ENCODE measurements at regions not wholly inside any gene's neighbourhood (a gene's known extent, or its start where the extent isn't known, plus 50 kb on each side); places are given as distances from the start of the nearest gene placed in this dataset.
"Not testable (repeated sequence)": the region's sequence is repeated elsewhere in the genome, so short reads cannot be mapped to it uniquely, and the experiment has no call there.

DNA sequence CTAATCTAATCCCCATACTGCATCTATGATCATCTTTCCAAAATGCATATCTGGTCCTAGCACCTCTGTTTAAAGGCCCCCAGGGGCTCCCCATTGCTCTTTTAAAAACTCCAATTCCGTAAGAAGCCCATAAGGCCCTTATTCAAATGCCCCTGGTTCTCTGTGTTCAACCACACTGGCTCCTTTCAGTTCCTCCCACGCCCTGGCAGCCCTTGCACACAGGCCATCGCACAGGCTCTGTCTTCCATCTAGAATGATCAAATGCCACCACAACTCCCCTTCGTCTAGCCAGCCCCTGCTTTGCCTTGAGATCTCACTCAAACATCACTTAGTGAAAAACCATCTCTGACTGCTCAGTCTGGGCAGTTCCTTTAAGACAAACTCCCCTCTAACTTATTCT is 112.9 kb upstream of the LYZL2 start:
- TF ChIP-seq, protein P1, sequence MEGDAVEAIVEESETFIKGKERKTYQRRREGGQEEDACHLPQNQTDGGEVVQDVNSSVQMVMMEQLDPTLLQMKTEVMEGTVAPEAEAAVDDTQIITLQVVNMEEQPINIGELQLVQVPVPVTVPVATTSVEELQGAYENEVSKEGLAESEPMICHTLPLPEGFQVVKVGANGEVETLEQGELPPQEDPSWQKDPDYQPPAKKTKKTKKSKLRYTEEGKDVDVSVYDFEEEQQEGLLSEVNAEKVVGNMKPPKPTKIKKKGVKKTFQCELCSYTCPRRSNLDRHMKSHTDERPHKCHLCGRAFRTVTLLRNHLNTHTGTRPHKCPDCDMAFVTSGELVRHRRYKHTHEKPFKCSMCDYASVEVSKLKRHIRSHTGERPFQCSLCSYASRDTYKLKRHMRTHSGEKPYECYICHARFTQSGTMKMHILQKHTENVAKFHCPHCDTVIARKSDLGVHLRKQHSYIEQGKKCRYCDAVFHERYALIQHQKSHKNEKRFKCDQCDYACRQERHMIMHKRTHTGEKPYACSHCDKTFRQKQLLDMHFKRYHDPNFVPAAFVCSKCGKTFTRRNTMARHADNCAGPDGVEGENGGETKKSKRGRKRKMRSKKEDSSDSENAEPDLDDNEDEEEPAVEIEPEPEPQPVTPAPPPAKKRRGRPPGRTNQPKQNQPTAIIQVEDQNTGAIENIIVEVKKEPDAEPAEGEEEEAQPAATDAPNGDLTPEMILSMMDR (IDR thresholded peaks at IDR 0.05; ENCODE audit: unreplicated experiment) = no peak
- no peaks in the 10 kb centered on the region for H3K36me3 Mint-ChIP-seq (ENCODE audit: low read depth, unreplicated experiment)

DNA sequence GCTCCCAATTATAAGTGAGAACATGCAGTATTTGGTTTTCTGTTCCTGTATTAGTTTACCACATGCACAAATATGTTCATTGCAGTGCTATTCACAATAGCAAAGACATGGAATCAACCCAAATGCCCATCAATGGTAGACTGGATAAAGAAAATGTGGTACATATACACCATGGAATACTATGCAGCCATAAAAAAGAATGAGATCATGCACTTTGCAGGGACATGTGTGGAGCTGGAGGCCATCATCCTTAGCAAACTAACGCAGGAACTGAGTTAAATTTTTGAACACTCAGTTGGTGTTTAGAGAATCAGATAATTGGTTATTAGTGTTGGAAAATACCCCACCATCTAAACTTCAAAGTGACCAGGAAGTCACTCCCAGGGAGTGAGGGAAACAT is 111.2 kb upstream of the LYZL2 start:
- H3K4me1 Mint-ChIP-seq (ENCODE audit: unreplicated experiment); H3K27ac Mint-ChIP-seq (ENCODE audit: unreplicated experiment); DNase-seq (ENCODE audit: low spot score); H3K27me3 Mint-ChIP-seq (ENCODE audit: unreplicated experiment); H3K4me3 Mint-ChIP-seq (ENCODE audit: unreplicated experiment); H3K9me3 Mint-ChIP-seq (ENCODE audit: unreplicated experiment); H3K36me3 Mint-ChIP-seq (ENCODE audit: low read depth, unreplicated experiment): not testable (repeated sequence)

More for the DNA sequence above, 112.9 kb upstream of the LYZL2 start:
- no peaks in the 10 kb centered on the region for H3K4me1 Mint-ChIP-seq (ENCODE audit: unreplicated experiment)
- no peaks in the 10 kb centered on the region for H3K9me3 Mint-ChIP-seq (ENCODE audit: unreplicated experiment)
- H3K27ac Mint-ChIP-seq (ENCODE audit: unreplicated experiment) = no peak overlapping the region
- H3K4me3 Mint-ChIP-seq (ENCODE audit: unreplicated experiment) = no peak overlapping the region
- no peak for DNase-seq (ENCODE audit: low spot score)
- no peaks in the 10 kb centered on the region for H3K27me3 Mint-ChIP-seq (ENCODE audit: unreplicated experiment)

DNA sequence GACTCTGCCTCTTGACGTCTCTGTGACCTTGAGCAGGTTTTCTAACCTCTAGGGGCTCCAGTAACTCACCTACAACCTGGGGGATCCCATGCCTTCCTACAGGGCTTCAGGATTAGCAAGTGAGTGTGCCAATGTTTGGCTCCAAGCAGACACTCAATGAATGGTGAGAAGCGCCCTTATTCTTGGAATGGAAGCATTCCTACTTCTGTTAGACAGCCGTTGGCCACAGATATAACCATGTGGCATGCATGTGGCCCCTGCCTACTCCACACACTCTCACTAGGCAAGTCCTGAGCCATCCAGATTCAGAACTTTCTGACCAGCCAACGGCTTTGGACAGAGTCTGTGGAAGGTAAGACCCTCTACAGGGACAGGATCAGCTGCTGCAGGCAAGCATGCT is 108.9 kb upstream of the LYZL2 start:
- Mint-ChIP-seq H3K27me3 (ENCODE audit: unreplicated experiment) (no peaks in the 10 kb centered on the region), H3K9me3 (ENCODE audit: unreplicated experiment) (no peaks in the 10 kb centered on the region), H3K27ac (ENCODE audit: unreplicated experiment) (no peak overlapping the region), H3K4me1 (ENCODE audit: unreplicated experiment) (no peaks in the 10 kb centered on the region), H3K36me3 (ENCODE audit: low read depth, unreplicated experiment) (no peaks in the 10 kb centered on the region), H3K4me3 (ENCODE audit: unreplicated experiment) (no peak overlapping the region)
- DNase-seq (ENCODE audit: low spot score) = no peak
- TF ChIP-seq, protein P1 (IDR thresholded peaks at IDR 0.05; ENCODE audit: unreplicated experiment) = no peak

DNA sequence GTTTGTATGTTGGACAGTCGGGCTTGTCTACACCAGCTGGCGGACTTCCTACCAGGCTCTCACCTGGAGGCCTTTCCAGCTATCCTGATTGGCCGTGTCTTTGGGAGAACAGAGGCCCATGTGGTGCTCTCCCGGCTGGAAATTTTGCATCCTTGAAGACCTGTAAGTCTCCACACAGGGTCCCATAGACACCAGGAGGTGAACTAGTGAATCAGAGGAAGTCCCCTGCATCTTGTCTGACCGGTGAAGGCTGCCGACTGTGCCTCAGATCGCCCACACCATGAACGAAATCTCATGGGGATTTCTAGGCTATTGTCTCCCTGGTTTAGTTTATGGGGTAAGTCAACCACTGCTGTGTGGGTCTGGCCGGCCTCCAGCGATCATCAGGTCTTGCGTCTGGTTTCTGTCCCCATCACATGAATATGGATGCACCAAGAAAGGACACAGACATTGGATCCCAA is 108.4 kb upstream of the LYZL2 start:
- TF ChIP-seq, protein P1 (IDR thresholded peaks at IDR 0.05; ENCODE audit: unreplicated experiment) = no peak
- Mint-ChIP-seq H3K4me3 (ENCODE audit: unreplicated experiment) (no peak overlapping the region), H3K36me3 (ENCODE audit: low read depth, unreplicated experiment) (no peaks in the 10 kb centered on the region), H3K27ac (ENCODE audit: unreplicated experiment) (no peak overlapping the region), H3K4me1 (ENCODE audit: unreplicated experiment) (no peaks in the 10 kb centered on the region), H3K9me3 (ENCODE audit: unreplicated experiment) (no peaks in the 10 kb centered on the region), H3K27me3 (ENCODE audit: unreplicated experiment) (no peaks in the 10 kb centered on the region)
- no peak for DNase-seq (ENCODE audit: low spot score)

DNA sequence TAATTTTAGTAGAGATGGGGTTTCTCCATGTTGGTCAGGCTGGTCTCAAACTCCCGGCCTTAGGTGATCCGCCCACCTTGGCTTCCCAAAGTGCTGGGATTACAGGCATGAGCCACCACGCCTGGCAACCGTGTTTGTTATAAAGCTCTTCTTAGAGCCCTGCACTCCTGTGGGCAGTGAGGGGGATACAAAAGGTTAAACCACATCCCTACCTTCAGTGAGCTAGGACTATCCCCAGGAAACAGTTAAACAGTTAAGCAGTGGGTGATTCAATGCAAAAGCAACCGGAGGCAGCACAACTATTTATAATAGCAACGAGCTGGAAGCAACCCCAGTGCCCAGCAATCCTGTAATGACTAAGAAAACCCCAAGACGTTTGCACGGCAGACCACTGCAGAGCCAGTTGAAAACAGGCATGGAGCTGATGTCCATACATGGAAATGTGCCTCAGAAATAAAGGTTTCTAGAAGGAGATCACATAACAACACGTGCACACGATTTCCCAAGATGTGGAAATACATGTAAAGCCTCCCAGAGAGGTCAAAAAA is 107.2 kb upstream of the LYZL2 start:
- Mint-ChIP-seq H3K27ac (ENCODE audit: unreplicated experiment) (no peak overlapping the region), H3K36me3 (ENCODE audit: low read depth, unreplicated experiment) (no peaks in the 10 kb centered on the region), H3K9me3 (ENCODE audit: unreplicated experiment) (no peaks in the 10 kb centered on the region), H3K27me3 (ENCODE audit: unreplicated experiment) (no peaks in the 10 kb centered on the region), H3K4me1 (ENCODE audit: unreplicated experiment) (no peaks in the 10 kb centered on the region), H3K4me3 (ENCODE audit: unreplicated experiment) (no peak overlapping the region)
- DNase-seq (ENCODE audit: low spot score) = no peak
- TF ChIP-seq, protein P1 (IDR thresholded peaks at IDR 0.05; ENCODE audit: unreplicated experiment) = no peak

Measured in endothelial cell (in vitro differentiated cells).